GM18867 (cell line): ENCODE measurements at regions not wholly inside any gene's neighbourhood (a gene's known extent, or its start where the extent isn't known, plus 50 kb on each side); places are given as distances from the start of the nearest gene placed in this dataset.
A peak's percentile ranks its signal among the peaks of the same experiment; 100 is the strongest.

ENCODE experiments used
- ATAC-seq: cut with Tn5 transposase; IDR thresholded peaks from one replicate; pipeline ENCODE4 v1.9.1; 2021; ENCODE audit warnings: mild to moderate bottlenecking, moderate library complexity; ENCODE audit not compliant: unreplicated experiment

DNA sequence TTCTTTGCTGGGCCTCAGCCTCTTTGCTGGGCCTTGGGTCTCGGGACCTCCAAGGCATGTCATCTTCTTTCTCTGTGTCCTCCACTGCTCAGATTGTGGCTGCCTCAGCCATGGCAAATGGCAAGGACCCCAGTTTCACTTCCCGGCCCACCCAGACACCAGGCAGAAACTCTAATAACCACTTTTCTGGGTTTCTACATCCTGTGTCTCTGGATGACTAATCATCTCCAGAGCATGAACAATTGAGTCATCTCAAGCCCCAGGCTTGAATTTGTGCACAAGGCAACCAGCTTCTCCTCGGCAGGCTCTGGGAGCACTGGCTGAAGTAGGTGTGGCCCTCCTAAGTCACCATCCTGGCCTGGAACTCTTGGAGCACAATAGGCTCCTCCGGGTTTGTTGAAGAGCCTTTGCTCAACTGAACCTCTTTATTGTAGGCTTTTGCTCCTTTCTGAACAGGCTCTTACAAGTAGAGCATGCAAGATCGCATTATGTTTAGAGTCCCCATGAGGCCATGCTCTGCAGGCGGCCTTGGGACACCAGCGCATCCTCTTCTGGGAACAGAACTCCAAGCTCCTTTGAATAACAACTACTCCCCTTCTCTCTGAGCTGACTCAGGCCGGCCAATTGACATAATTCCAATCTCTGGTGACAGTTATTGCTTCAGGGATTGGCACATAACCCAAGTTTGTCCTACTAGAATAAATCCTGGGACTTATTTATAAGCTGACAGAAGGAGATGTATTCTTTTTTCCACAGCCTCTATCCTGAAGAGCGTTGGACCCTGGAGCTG is 218.1 kb downstream of the WDR11 start:
- ATAC-seq: peak; percentile 77

DNA sequence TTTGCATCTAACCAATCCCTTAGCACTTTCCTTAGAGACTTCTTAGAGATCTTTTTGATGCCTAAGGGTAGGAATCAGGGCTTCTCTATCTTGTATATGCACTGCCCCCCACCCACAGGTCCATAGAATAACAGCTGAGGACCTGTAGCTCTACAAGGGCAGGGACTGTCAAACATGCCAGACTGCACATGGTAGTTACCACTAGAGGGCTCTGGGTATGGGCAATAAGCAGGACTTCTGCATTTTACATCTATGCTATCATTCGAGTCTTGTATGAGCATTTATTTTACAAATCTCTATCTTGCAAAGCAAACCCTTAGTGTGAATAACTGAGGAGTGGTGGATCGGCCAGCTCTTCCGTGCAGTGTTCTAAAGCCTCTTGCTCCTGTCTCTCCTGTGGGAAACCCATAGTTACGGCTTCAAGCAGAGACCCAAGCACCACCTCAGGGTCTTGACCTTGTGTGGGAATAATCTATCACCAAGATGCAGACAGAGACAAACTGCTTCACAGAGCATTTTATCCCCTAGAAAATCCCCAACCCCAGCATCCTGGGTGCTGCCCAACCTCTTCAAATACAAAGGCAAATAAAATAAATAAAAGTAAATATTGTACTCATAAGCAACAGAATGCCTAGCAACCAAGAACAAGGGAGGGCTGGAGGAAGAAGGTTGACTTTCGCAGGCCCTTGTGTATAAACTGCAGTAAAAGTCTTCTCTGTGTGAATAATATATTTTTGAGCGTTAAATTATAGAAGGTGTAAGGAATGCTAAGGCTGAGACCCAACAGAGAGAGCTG is 219.3 kb downstream of the WDR11 start:
- ATAC-seq: no peak

DNA sequence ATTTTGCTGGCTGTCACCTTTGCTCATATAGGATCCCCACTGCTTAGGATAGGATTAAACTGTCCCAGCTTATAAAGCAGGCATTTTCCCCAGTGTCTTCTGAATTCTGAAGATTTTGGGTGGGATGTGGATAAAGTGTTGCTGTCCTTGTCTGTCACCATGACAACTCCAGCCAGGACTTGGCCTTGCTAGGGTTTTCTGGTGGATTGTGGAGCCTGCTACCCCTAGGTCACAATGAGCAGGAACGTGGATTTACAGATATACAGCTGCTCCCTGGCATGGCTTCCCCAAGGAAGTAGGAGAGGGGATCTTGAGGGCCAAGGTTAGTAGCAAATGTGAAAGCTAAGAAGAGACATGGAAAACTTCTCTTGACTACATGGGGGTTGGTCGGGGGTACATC is 220.7 kb downstream of the WDR11 start:
- ATAC-seq: no peak

DNA sequence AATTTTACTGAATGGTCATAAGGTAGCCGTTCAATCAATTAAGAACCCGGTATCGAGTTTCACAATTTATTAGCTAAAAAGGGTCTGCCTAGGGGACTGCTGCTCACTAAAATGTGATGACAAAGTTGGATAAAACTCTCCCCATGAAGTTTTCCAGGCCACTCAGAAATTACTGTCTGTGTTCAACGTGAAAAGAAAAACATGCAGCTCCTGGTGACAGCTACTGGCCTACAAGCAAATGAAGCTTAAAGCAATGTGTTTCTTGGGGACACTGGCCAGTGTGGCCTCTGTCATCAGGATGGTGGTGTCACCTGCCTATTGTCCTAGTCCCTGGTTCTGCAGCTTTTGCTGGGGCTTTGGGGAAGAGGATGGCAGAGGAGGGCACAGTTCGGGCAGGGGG is 222.6 kb downstream of the WDR11 start:
- no peak for ATAC-seq

DNA sequence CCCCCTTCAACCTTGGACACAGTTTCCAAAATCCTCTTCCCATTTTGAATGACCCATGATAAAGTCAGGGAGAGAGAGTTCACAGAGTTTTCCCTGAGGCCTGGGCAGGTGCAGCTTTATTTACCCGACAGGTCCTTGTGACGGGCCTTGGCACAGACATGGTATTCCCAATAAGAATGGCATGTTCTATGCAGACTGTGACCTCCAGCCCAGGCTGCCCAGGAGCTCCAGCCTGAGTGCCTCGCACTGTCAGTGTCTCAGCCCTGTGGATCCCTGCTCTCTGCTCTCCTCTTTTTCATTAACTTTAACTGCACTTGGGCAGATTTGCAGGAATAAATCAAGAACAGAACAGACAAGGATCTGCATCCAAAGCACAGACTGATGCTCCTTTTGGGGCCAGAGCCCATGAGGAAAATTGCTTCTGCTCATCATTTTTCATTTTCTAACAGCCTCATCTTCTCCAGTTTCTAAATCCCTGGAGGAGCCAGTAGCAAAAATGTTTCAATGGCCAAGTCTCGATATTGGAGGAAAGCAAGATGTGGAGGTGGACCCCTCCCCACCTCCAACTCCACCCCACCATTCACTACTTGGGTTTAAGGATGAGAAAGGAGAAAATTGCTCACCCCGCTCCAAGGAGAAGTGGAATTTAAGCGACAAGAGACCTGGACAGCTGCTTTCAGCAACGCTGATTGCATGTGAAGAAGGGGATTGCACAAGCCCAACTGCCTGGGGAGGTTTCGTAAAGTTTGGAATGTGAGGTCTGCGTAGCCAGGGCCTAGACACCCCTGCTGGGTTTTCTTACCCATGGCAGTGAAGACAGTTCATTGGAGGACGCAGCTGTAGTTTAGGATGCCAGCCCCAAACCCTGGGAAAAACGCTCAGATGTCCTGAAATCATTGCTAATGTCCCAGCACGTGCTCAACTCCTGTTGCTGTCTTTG is 225.9 kb downstream of the WDR11 start:
- no peak for ATAC-seq

DNA sequence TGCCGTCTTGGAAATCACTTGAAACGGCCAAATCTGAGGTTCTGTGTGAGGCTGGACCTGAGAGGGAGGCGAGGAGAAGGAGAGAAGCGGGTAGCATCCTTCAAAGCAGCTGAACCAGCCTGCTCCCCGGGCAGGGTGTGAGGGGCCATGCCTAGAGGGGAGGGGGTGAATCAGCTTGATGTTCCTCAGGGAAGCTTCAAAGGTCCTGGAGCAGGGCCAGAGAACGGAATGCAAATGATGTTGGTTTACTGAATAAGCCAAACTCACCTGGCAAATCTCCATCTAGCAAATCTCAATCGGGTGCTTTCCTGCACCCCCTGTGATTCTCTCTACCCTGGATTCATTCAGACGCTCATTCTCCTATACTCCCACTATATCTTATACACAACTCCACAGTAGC is 226.9 kb downstream of the WDR11 start:
- no peak for ATAC-seq

DNA sequence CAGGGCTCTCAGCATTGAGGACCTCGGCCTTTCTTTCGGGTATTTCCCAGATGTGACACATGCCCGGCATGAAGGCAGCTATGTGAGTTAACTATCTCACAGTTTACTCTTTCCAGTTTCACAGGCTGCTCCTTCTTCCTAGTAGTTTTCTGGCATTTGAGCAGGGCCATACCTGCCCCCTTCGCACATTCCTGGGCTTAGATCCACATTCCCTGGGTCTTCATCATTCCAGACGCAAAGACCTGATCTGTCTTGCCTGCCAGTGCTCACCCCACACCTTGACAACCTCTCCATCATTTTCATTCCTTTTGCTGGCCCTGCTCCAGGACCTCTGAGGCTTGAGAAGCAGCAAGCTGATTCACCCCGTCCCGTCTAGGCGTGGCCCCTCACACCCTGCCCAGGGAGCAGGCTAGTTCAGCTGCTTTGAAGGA is 227.5 kb downstream of the WDR11 start:
- no peak for ATAC-seq

DNA sequence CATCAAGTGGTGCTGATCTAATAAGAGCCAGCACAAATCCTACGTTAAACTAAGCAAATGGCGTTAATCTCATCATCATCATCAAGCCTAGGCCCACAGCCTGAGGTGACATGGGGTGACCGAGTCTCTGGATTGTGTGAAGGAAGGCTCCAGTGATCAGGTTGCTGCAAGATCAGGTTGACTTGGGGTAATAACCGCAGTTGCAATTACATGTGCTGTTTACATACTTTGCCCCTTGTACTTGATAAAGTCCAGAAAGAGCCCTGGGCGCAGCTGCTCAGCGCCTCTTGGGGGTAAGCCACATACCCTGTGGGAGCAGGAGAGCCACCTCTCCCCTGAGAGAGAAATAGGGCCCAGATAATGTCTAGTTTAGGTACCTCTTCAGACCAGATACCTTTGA is 228.1 kb downstream of the WDR11 start:
- ATAC-seq: no peak

DNA sequence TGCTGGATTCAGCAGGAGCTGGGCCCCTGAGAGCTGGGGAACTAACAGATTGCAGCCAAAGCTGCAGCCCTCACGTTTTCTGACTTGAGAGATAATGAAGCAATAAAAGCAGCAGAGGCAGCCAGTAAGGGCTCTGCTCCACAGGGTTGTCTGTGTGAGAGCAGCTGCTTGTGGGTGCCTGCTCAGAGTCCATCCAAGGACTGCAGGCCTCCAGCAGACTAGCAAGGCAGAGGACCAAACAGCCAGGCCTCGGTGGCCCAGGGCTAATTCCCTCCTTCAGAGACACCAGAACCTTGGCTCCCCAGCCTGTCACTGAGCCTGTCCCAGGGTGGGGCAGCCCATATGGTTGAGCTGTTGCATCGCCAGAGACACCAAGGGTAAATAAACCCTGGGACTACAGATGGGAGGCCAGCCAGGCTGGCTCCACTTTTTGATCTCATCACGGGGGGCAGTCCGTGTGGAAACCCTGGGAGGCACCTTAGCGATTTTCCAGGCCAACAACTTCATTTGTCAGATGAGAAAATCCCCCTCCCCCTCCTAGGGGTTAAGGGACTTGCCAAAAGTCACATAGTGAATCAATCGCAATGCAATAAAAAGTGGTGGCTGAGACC is 229.2 kb downstream of the WDR11 start:
- ATAC-seq: no peak

DNA sequence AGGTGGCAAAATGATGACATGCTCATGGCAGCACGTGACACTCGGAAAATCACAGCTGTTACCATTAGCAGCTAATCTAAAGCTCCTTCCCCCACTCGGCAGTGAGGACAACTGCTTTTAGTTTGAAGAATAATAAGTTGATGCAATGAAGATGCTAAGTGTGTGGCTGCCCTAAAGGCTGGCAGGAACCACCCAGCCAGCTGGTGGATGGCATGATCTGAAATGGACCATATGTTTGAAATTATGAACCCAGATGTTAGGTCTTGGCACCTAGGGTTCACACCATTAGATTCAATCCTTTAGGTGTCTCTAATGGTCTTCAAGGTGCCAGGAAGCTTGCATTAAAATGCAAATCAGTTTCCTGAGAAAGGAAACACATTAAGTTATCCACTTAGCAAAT is 230.1 kb downstream of the WDR11 start:
- ATAC-seq: no peak

DNA sequence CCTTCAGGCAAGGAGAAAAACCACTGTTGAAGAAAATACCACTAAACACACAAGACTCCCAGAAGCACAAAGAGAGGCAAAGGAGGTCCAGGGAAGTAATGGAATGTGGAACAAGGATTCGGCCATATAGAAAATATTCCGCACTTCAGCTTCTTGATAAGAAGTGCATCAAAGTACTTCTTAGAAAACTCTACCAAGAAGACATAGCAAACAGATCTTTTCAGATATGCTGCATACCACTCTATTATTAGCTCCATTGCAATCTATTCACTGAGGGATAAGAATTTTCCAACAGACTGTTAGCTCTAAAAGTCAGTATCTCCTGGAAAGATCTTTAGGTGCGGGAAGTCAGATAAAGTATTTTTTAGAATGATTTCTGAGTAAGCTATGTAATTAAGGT is 231.8 kb downstream of the WDR11 start:
- no peak for ATAC-seq

DNA sequence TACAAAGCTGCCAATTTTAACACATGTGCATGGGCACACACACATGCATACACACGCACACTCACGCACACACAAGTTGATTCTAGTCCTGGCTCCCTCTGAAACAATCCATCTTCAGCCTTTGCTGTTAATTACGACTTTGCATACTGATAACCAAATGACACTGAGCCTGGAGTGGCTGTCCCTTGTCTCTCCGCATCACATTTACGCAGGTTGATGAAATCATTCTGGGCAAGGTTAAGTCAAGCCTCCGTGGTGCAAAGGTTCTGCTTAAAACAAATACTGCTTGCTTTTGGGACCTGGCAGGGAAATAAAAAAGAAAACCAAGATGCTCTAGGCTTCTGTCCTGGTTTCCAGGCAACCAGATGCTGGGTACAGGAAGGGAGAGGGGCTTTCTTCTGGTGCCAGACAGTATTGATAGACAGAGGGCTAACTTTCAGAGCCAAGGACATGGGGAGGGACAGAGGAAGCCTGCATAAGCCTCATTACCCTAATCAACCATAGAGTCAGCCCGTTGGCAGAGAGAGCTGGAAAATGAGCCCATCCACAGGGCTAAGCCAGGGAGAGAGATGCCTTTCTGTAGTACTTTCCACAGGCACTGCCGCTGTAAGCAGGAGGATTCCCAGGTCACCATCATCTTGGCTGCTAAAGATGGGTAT is 233.0 kb downstream of the WDR11 start:
- no peak for ATAC-seq

DNA sequence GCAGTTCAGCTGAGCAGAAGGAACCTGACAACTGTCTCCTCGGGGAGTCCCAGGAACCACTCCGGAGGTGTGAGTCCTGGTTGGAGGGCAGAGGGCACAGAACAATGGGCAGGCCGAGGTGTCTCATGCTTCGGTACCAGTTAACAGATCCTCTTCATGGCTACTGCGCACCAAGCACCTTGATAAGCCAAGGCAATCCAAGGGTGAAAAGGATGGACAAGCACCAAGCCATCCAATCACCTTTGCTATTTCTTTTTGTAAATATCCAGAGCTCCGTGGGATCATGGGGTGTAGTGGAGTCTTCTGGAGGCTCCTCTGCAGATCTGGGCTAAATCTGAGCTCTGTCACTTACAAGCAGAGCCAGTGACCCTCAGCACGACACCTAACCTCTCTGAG is 233.5 kb downstream of the WDR11 start:
- ATAC-seq: no peak

DNA sequence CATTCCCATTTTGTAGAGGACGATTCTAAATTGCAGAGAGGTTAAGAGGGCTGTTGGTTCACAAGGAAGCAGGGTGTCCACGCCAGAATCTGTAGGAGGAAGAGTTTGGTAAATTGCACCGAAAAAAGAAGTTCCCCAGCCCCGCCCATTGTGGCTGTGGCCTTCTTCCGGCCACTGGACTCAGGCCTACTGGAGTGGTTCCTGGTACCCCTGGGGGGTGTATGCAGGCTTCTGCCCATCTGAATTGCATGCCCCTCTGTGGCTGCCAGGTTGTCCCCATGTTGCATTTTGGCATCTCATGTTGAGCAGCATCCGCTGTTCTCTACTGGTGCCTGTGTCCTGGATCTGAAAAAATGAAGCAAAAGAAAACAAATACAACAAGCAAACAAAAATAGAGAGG is 234.2 kb downstream of the WDR11 start:
- no peak for ATAC-seq

DNA sequence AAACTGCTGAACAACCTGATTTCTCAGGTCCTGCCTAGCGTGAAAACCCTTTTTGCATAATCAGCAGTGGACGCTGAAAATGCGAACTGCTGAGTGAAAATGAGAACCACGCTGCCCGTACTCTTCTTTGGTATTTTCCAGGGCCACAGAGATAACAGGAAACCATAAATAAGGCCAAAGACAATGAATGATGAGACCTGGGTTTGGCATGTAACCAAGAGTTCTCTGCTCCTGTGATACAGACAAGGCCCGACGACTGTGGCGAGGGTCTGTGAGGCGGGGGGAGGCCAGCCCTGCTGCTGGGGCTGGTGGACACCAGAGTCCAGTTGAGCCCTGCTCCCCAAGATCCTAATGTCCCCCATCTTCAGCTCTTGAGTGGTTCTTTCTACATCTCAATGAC is 236.0 kb downstream of the WDR11 start:
- ATAC-seq: no peak

DNA sequence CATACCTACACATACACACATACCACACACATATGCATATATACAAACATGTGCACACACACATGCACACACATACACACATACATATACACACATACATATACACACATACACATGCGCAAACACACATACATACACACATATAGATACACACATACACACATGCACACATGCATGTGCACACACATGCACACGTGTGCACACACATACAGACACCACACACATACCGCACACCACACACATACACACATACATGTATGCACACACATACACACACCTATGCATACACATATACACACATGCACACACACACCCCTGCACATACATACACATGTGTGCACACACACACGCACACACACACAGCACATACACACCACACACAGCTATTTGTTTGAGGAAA is 236.5 kb downstream of the WDR11 start:
- no peak for ATAC-seq

DNA sequence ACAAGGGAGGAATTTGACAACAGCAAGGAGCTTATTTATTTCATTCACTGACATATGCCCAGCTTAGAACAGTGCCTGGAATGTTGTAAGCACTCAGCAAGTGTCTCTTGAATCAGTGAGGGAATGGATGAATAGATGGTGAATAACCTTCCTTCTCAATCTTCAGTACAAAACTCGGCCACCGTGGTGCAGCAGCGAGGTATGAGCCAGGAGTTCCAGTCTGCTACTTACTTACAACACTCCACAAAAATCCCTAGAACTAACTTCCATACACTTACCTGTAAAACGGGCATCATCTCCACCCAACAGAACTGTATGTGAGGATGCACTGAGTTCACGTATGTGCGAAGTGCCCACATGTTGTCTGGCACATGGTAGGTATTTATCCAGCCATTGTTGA is 237.4 kb downstream of the WDR11 start:
- ATAC-seq: no peak

DNA sequence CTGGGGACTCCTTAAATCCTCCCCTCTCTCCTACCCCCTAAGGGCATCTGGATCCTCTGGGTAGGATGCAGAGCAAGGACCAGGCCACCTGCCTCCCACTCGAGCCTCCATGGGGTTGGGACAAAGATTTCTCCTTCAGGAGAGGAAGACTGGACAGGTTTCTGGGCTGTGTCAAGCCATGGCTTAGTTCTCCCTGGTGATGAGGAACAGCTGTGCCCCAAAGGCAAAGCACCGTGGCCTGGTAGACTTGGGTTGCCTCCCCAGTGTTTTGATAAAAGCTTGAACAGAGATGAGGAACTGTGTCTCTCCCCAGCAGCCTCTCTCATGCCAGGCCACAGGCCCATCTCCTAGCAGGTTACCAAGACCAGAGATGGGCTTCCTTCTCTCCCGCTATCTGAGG is 238.3 kb downstream of the WDR11 start:
- no peak for ATAC-seq

DNA sequence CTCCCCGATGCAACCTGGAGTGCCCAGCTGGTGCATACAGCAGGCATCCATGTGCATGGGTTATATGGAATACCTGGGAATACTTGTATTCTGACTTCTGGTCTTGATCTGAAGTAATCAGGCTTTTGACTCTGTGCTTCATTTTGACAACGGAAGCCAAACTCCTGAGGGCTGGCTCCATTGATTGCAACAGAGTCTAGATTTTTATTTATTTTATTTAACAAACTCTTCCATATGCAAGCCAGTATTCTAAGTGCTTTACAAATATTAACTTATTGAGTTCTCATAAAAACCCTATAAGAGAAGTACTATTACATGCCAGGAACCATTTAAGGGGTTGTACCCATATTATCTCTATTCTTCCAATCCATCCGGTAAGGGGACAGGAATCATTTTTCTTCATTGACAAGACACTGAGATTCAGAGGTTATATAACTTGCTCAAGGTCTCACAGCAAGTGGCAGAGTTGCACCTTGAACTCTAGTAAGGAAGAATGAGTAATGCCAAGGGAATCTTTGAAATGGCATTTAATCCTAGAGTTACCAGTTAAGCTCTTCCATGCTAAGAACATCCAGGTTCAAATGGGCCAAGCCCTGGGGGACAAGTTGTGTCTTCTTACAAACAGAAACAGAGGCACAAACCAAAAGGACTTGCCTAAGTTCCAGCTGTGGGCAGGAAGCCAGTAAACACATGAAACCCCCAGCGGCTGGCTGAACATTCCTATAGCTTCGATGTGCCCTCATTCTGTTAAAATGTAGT is 241.0 kb downstream of the WDR11 start:
- no peak for ATAC-seq

DNA sequence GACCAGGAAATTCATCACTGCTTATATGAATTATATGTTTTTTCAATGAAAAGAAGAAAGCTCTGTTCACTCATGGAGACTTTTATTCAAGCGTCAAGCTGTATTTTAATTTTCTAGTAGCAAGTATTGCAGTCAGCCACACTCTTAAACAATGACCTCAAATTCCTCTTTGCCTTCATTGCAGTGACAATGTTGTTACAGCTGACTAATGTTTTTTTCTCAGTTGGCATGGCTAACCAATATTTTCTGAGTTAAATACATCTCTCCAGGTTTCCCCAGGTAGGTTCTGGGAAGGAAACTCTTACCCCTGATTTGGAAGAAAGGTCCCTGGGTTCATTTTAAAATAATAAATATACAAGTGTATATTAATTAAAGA is 241.5 kb downstream of the WDR11 start:
- ATAC-seq: no peak
